Natural killer cell (primary cell): ENCODE measurements at regions not wholly inside any gene's neighbourhood (a gene's known extent, or its start where the extent isn't known, plus 50 kb on each side); places are given as distances from the start of the nearest gene placed in this dataset.

Experiments used
- ATAC-seq, 3 donors: fragments of 150-1000 bp in 2 of 3; fragments of 200-7000 bp in 1 of 3; cut with Tn5 transposase; 1 replicate in 1 of 3; 2 replicates in 2 of 3; pipeline ENCODE4 v1.10.0; 2021; ENCODE audit warnings: mild to moderate bottlenecking in 2 of 3, moderate library complexity in 2 of 3
- DNase-seq, 2 donors: peaks; one replicate each; pipeline versions ENCODE4 v3.0.0 to v3.0.0-alpha.2; 2013 to 2021; ENCODE audit warnings: mixed read lengths in 1 of 2
- H3K27ac ChIP-seq: one replicate; pipeline ENCODE4 v1.5.1; 2013; ENCODE audit warnings: mild to moderate bottlenecking, low read length
- H3K27me3 ChIP-seq: one replicate; pipeline ENCODE4 v1.6.1; 2013; ENCODE audit warnings: low read length; ENCODE audit not compliant: control insufficient read depth, insufficient read depth
- H3K36me3 ChIP-seq: one replicate; pipeline ENCODE4 v1.6.1; 2013; ENCODE audit warnings: low read length; ENCODE audit not compliant: control insufficient read depth, insufficient read depth
- H3K4me1 ChIP-seq: one replicate; pipeline ENCODE4 v1.6.1; 2013; ENCODE audit warnings: low read length; ENCODE audit not compliant: control insufficient read depth, insufficient read depth
- H3K4me3 ChIP-seq: one replicate; pipeline ENCODE4 v1.5.1; 2013; ENCODE audit warnings: low read length
- H3K9me3 ChIP-seq: one replicate; pipeline ENCODE4 v1.6.1; 2013; ENCODE audit warnings: low read length; ENCODE audit not compliant: control insufficient read depth, insufficient read depth
- H3K27ac Mint-ChIP-seq, 2 donors: one replicate each; pipeline ENCODE4 v1.8.0; 2022; ENCODE audit warnings: mild to moderate bottlenecking in 2 of 2, mixed read lengths in 2 of 2, moderate library complexity in 1 of 2
- H3K27me3 Mint-ChIP-seq, 2 donors: one replicate each; pipeline ENCODE4 v1.8.0; 2022; ENCODE audit warnings: low read depth in 2 of 2, mixed read lengths in 2 of 2
- H3K36me3 Mint-ChIP-seq: one replicate; pipeline ENCODE4 v1.8.0; 2022; ENCODE audit warnings: mixed read lengths
- H3K4me1 Mint-ChIP-seq, 2 donors: one replicate each; pipeline ENCODE4 v1.8.0; 2022; ENCODE audit warnings: mixed read lengths in 2 of 2
- H3K4me3 Mint-ChIP-seq: one replicate; pipeline ENCODE4 v1.8.0; 2022; ENCODE audit warnings: mild to moderate bottlenecking, moderate library complexity, mixed read lengths
- H3K9me3 Mint-ChIP-seq, 2 donors: one replicate each; pipeline ENCODE4 v1.8.0; 2022; ENCODE audit warnings: mixed read lengths in 2 of 2
- CTCF ChIP-seq: fragments of 200-600 bp; IDR thresholded peaks from one replicate; pipeline ENCODE4 v1.8.0; 2022; ENCODE audit warnings: antibody characterized with exemption
- WGBS: methylation state at CpG from one replicate; pipeline ENCODE4 v1.1.7; 2013; ENCODE audit warnings: missing lambda C conversion rate; ENCODE audit not compliant: insufficient coverage; 5-methylcytosine and 5-hydroxymethylcytosine counted together
- intact Hi-C: fragments of 100-400 bp; cut with micrococcal nuclease; formaldehyde crosslinking; loops from one replicate; pipeline ENCODE4 v1.14.2; 2022

- no peak overlapping the region for H3K4me3 ChIP-seq
- Mint-ChIP-seq H3K27me3 (peaks cover 0 to 10% of the 10 kb centered on the region in 2 donors), H3K27ac (no peak overlapping the region), H3K4me3 (no peak overlapping the region), H3K9me3 (no peaks in the 10 kb centered on the region), H3K36me3 (no peaks in the 10 kb centered on the region), H3K4me1 (no peaks in the 10 kb centered on the region)
- TF ChIP-seq CTCF = no peak
- WGBS = 73% methylated on average over 6 of the region's 6 CpGs
- intact Hi-C loops = no loop called here
- H3K27ac ChIP-seq = no peak overlapping the region
- ATAC-seq (no peak), DNase-seq (no peak)
- no peaks in the 10 kb centered on the region for H3K4me1 ChIP-seq
- H3K36me3 ChIP-seq = no peaks in the 10 kb centered on the region
- H3K27me3 ChIP-seq = no peaks in the 10 kb centered on the region
- H3K9me3 ChIP-seq = no peaks in the 10 kb centered on the region
These were observed 240.0 kb upstream of the ADAMTSL1 start for GRCh38 chr9:18233776-18234445.

DNA sequence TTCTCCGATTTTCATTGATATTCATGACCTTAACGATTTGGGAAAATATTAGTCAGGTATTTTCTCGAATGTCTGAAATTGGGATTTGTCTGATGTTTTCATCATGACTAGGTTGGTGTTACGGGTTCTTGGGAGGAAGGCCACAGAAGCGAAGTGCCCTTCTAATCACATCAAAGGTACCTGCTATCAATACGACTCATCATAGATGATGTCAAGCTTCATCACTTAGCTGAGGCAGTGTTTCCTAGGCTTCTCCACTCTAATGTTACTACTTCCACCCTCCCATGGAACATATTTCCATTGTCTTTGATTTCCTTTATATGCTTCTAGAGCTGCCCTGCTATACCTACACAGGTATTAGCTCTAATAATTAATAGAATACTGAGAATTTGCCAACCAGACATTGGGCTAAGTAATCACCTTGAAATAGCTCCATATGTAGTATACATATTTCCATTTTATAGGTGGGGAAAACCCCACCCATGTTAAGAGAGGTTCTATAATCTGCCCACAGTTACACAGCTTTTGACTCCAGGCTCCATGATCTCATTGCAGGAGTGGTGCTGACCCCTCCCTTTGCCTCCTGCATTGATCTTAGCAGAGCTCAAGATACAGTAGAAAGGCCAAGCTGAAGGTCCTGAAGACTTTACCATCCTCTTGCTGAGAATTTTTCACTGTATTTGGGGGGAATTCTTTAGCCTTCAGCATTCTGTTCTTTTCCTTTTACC lies 238.6 kb upstream of the ADAMTSL1 start:
- Histone ChIP-seq H3K4me3 (no peak overlapping the region), H3K4me1 (no peaks in the 10 kb centered on the region), H3K27me3 (no peaks in the 10 kb centered on the region), H3K36me3 (no peaks in the 10 kb centered on the region), H3K27ac (no peak overlapping the region), H3K9me3 (no peaks in the 10 kb centered on the region)
- H3K9me3 Mint-ChIP-seq = peaks cover 0 to 2% of the 10 kb centered on the region in 2 donors
- no peaks in the 10 kb centered on the region for H3K4me1 Mint-ChIP-seq
- H3K36me3 Mint-ChIP-seq = no peaks in the 10 kb centered on the region
- no peak overlapping the region for H3K4me3 Mint-ChIP-seq
- ATAC-seq = no peak
- DNase-seq = no peak
- TF ChIP-seq CTCF = no peak
- intact Hi-C loops = no loop called here
- no peak overlapping the region for H3K27ac Mint-ChIP-seq
- H3K27me3 Mint-ChIP-seq = peaks cover 0 to 10% of the 10 kb centered on the region in 2 donors
- 82% methylated on average over 6 of the region's 6 CpGs for WGBS

DNA sequence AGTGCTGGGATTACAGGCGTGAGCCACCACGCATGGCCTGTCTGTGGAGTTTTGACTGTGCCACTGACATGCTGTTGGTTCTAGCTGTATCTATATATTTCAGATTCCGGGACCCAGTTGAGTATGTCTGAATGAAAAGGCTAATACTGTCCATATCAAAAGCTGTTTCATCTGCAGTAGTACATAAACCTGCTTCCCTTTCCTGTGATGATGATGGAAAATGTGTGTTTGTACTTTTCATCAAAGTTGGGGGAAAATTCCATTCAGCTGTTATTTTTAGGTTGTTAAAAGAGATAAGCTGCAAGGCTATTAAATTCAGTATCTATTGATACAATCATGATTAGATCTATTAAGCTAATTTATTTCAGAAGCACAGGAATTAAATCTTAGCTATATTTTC lies 237.6 kb upstream of the ADAMTSL1 start:
- no peak for TF ChIP-seq CTCF
- H3K9me3 Mint-ChIP-seq = peaks cover 0 to 5% of the 10 kb centered on the region in 2 donors
- H3K36me3 Mint-ChIP-seq = no peaks in the 10 kb centered on the region
- Histone ChIP-seq H3K27ac (no peak overlapping the region), H3K4me3 (no peak overlapping the region), H3K9me3 (no peaks in the 10 kb centered on the region), H3K4me1 (no peaks in the 10 kb centered on the region), H3K36me3 (no peaks in the 10 kb centered on the region), H3K27me3 (no peaks in the 10 kb centered on the region)
- ATAC-seq = no peak
- no peak overlapping the region for H3K27ac Mint-ChIP-seq
- no peak overlapping the region for H3K4me3 Mint-ChIP-seq
- H3K4me1 Mint-ChIP-seq = no peaks in the 10 kb centered on the region
- H3K27me3 Mint-ChIP-seq = peaks cover 0 to 10% of the 10 kb centered on the region in 2 donors
- intact Hi-C loops = no loop called here
- no peak for DNase-seq
- WGBS = 79% methylated on average over 3 of the region's 3 CpGs
